IMR-90 (cell line): ENCODE measurements at regions not wholly inside any gene's neighbourhood (a gene's known extent, or its start where the extent isn't known, plus 50 kb on each side); places are given as distances from the start of the nearest gene placed in this dataset.

Experiments used
- ATAC-seq: fragments of 200-7000 bp; cut with Tn5 transposase; 2 replicates; pipeline ENCODE4 v1.9.1; 2020; ENCODE audit warnings: low read depth, mild to moderate bottlenecking, moderate library complexity
- BruUV-seq: library from RNA; stranded (reverse); fragments of 400-500 nt; replicated peaks from 2 replicates; lab custom pipeline; 2021; lab: Mats Ljungman, UMichigan
- CTCF ChIA-PET: fragments of 300-600 bp; formaldehyde crosslinking; extraction: SDS; loops from one replicate; lab custom pipeline; 2021; ENCODE audit warnings: antibody characterized with exemption; lab: Yijun Ruan, JAX
- POLR2A ChIA-PET: fragments of 300-600 bp; sonication (Branson Sonifier 250); formaldehyde crosslinking; loops from one replicate; lab custom pipeline; 2022; ENCODE audit warnings: antibody characterized with exemption; ENCODE audit not compliant: unreplicated experiment; lab: Charles Lee
- DNase-seq: peaks from one replicate; pipeline ENCODE4 v3.0.0; 2013
- H2AFZ ChIP-seq: replicated peaks from 2 replicates; pipeline ENCODE3; 2013; ENCODE audit warnings: low read length, mild to moderate bottlenecking; ENCODE audit not compliant: poor library complexity
- H2AK5ac ChIP-seq: 2 replicates; pipeline ENCODE4 v1.6.1; 2013; ENCODE audit warnings: low read depth, low read length, inconsistent platforms
- H2AK9ac ChIP-seq: replicated peaks from 2 replicates; pipeline ENCODE3; 2013; ENCODE audit warnings: mild to moderate bottlenecking, low read depth, low read length, moderate library complexity; ENCODE audit not compliant: poor library complexity
- H2BK120ac ChIP-seq: 2 replicates; pipeline ENCODE4 v1.6.1; 2013; ENCODE audit warnings: low read depth, low read length, inconsistent platforms
- H2BK15ac ChIP-seq: 3 replicates; pipeline ENCODE4 v1.6.1; 2013; ENCODE audit warnings: low read depth, low read length, inconsistent platforms
- H2BK20ac ChIP-seq: 2 replicates; pipeline ENCODE4 v1.6.1; 2013; ENCODE audit warnings: low read depth, mild to moderate bottlenecking, inconsistent platforms, low read length, moderate library complexity
- H2BK5ac ChIP-seq: 2 replicates; pipeline ENCODE4 v1.6.1; 2013; ENCODE audit warnings: mild to moderate bottlenecking, low read depth, low read length, inconsistent platforms; ENCODE audit not compliant: poor library complexity, severe bottlenecking
- H3K14ac ChIP-seq: replicated peaks from 2 replicates; pipeline ENCODE4 v1.6.1; 2013; ENCODE audit warnings: low read depth, low read length, inconsistent platforms
- H3K18ac ChIP-seq: 2 replicates; pipeline ENCODE4 v1.6.1; 2013; ENCODE audit warnings: low read depth, low read length, control low read depth
- H3K23ac ChIP-seq: 2 replicates; pipeline ENCODE4 v1.6.1; 2013; ENCODE audit warnings: low read depth, low read length, inconsistent platforms
- H3K27ac ChIP-seq: 2 replicates; pipeline ENCODE4 v1.5.1; 2013; ENCODE audit warnings: mild to moderate bottlenecking, control low read depth, low read length; ENCODE audit not compliant: insufficient read depth
- H3K27me3 ChIP-seq: 2 replicates; pipeline ENCODE4 v1.6.1; 2013; ENCODE audit warnings: low read length; ENCODE audit not compliant: control insufficient read depth, insufficient read depth
- H3K36me3 ChIP-seq: 2 replicates; pipeline ENCODE4 v1.6.1; 2013; ENCODE audit warnings: low read length, mixed read lengths; ENCODE audit not compliant: control insufficient read depth, insufficient read depth
- H3K4ac ChIP-seq: 2 replicates; pipeline ENCODE4 v1.6.1; 2013; ENCODE audit warnings: low read depth, low read length, inconsistent platforms
- H3K4me1 ChIP-seq: 2 replicates; pipeline ENCODE4 v1.6.1; 2013; ENCODE audit warnings: low read length, mixed read lengths; ENCODE audit not compliant: control insufficient read depth, insufficient read depth
- H3K4me2 ChIP-seq: 2 replicates; pipeline ENCODE4 v1.6.1; 2013; ENCODE audit warnings: low read depth, mild to moderate bottlenecking, control low read depth, low read length, moderate library complexity
- H3K4me3 ChIP-seq: 2 replicates; pipeline ENCODE4 v1.5.1; 2013; ENCODE audit warnings: low read depth, mild to moderate bottlenecking, control low read depth, low read length, moderate library complexity; ENCODE audit not compliant: insufficient read depth
- H3K56ac ChIP-seq: 2 replicates; pipeline ENCODE4 v1.6.1; 2013; ENCODE audit warnings: low read length, inconsistent platforms; ENCODE audit not compliant: insufficient read depth; ENCODE audit errors: extremely low read depth
- H3K79me1 ChIP-seq, 2 experiments: 2 replicates each; pipeline ENCODE4 v1.6.1; 2013; ENCODE audit warnings: low read length in 2 of 2, inconsistent platforms in 1 of 2, low read depth in 1 of 2
- H3K9ac ChIP-seq: 2 replicates; pipeline ENCODE4 v1.6.1; 2013; ENCODE audit warnings: low read depth, low read length, control low read depth
- H3K9me1 ChIP-seq: 2 replicates; pipeline ENCODE4 v1.6.1; 2013; ENCODE audit warnings: low read length, inconsistent platforms; ENCODE audit not compliant: insufficient read depth
- H3K9me3 ChIP-seq: 2 replicates; pipeline ENCODE4 v1.6.1; 2013; ENCODE audit warnings: low read length; ENCODE audit not compliant: control insufficient read depth, insufficient read depth
- H4K20me1 ChIP-seq: 2 replicates; pipeline ENCODE4 v1.6.1; 2013; ENCODE audit warnings: low read length, inconsistent platforms; ENCODE audit not compliant: insufficient read depth
- H4K5ac ChIP-seq: 2 replicates; pipeline ENCODE4 v1.6.1; 2013; ENCODE audit warnings: mild to moderate bottlenecking, low read depth, low read length, control low read depth
- H4K8ac ChIP-seq, 2 experiments: 2 replicates each; pipeline ENCODE4 v1.6.1; 2013; ENCODE audit warnings: low read depth in 2 of 2, low read length in 2 of 2, control low read depth in 1 of 2, inconsistent platforms in 1 of 2
- H4K91ac ChIP-seq: 2 replicates; pipeline ENCODE4 v1.6.1; 2013; ENCODE audit warnings: low read depth, low read length, inconsistent platforms; ENCODE audit not compliant: insufficient read depth
- CEBPB ChIP-seq: IDR thresholded peaks from 2 replicates; pipeline ENCODE4 v1.6.1; 2012; ENCODE audit warnings: low read depth, low read length, improper control_type of control experiment
- ELK1 ChIP-seq: fragments of 150-350 bp; IDR thresholded peaks from 2 replicates; pipeline ENCODE4 v1.6.1; 2016; ENCODE audit warnings: low read depth, mild to moderate bottlenecking, low read length, moderate library complexity, borderline replicate concordance
- FOS ChIP-seq: fragments of 150-350 bp; IDR thresholded peaks from 2 replicates; pipeline ENCODE4 v1.6.1; 2016; ENCODE audit warnings: low read depth, low read length
- MAFK ChIP-seq: IDR thresholded peaks from 2 replicates; pipeline ENCODE4 v1.6.1; 2012; ENCODE audit warnings: low read depth, low read length, improper control_type of control experiment
- MXI1 ChIP-seq: IDR thresholded peaks from 2 replicates; pipeline ENCODE4 v1.6.1; 2012; ENCODE audit warnings: low read depth, mild to moderate bottlenecking, low read length, moderate library complexity, borderline replicate concordance
- NFE2L2 ChIP-seq: fragments of 150-350 bp; IDR thresholded peaks from 2 replicates; pipeline ENCODE4 v1.6.1; 2016; ENCODE audit warnings: low read depth, mild to moderate bottlenecking, low read length
- POLR2A ChIP-seq: IDR thresholded peaks from 2 replicates; pipeline ENCODE4 v1.6.1; 2012; ENCODE audit warnings: mild to moderate bottlenecking, low read depth, low read length
- RAD21 ChIP-seq: IDR thresholded peaks from 2 replicates; pipeline ENCODE4 v1.6.1; 2012; ENCODE audit warnings: low read length, improper control_type of control experiment
- RCOR1 ChIP-seq: IDR thresholded peaks from 2 replicates; pipeline ENCODE4 v1.6.1; 2012; ENCODE audit warnings: mild to moderate bottlenecking, low read length, improper control_type of control experiment; ENCODE audit not compliant: insufficient replicate concordance
- USF2 ChIP-seq: fragments of 150-350 bp; IDR thresholded peaks from 2 replicates; pipeline ENCODE4 v1.6.1; 2017; ENCODE audit warnings: mild to moderate bottlenecking, antibody characterized with exemption, low read length, low read depth
- WGBS, 2 experiments: methylation state at CpG; one replicate each; pipeline versions ENCODE4 v1.1.5 to v1.1.7; 2013; ENCODE audit warnings: missing lambda C conversion rate in 2 of 2; ENCODE audit not compliant: insufficient read length in 1 of 2; ENCODE audit errors: extremely low coverage in 2 of 2; 5-methylcytosine and 5-hydroxymethylcytosine counted together
- dilution Hi-C: fragments of 300-500 bp; cut with HindIII; formaldehyde crosslinking; loops from one replicate; pipeline ENCODE4 v1.14.3; 2018; ENCODE audit warnings: low sequenced_read_pairs; ENCODE audit not compliant: unreplicated experiment
- in situ Hi-C: fragments of 300-500 bp; cut with MboI; formaldehyde crosslinking; loops from 3 replicates; pipeline ENCODE4 v1.14.3; 2019; ENCODE audit warnings: low sequenced_read_pairs, inconsistent platforms, mixed read lengths
- intact Hi-C: fragments of 100-400 bp; cut with micrococcal nuclease; formaldehyde crosslinking; loops from 2 replicates; pipeline ENCODE4 v1.10.0; 2022

- Histone ChIP-seq H3K23ac (no peak overlapping the region), H3K4me3 (no peak overlapping the region), H4K5ac (no peak overlapping the region), H3K9me3 (no peaks in the 10 kb centered on the region), H4K91ac (no peak overlapping the region), H3K9me1 (no peaks in the 10 kb centered on the region), H3K56ac (no peak overlapping the region), H4K20me1 (no peaks in the 10 kb centered on the region), H3K14ac (no peak overlapping the region), H3K4me2 (no peak overlapping the region), H3K36me3 (no peaks in the 10 kb centered on the region), H3K4ac (no peak overlapping the region), H3K18ac (no peak overlapping the region), H3K9ac (no peak overlapping the region), H2BK5ac (no peak overlapping the region), H2BK120ac (no peak overlapping the region), H2AFZ (no peak overlapping the region), H2BK15ac (no peak overlapping the region), H2AK5ac (no peak overlapping the region), H3K79me1 (no peaks in the 10 kb centered on the region), H4K8ac (no peak overlapping the region), H3K4me1 (peaks cover 2% of the 10 kb centered on the region; the same call in 1 of the 2 replicates), H2AK9ac (no peak overlapping the region), H3K27me3 (no peaks in the 10 kb centered on the region), H2BK20ac (no peak overlapping the region), H3K27ac (no peak overlapping the region)
- BruUV-seq, result no TSS peak
- POLR2A ChIA-PET, result no interaction called here
- CTCF ChIA-PET, result no interaction called here
- no peak for TF ChIP-seq USF2
- TF ChIP-seq MXI1, result no peak
- TF ChIP-seq RAD21, result no peak
- TF ChIP-seq CEBPB, result no peak
- no peak for TF ChIP-seq RCOR1
- no peak for TF ChIP-seq MAFK
- no peak for TF ChIP-seq ELK1
- no peak for TF ChIP-seq NFE2L2
- no peak for TF ChIP-seq POLR2A
- TF ChIP-seq FOS, result no peak
- in situ Hi-C loops, result no loop called here
- no peak for ATAC-seq
- dilution Hi-C loops, result no loop called here
- no peak for DNase-seq
- WGBS, 2 experiments, result 36% methylated on average over 1 of the region's 1 CpG; no CpG with 5 or more reads in 1 of the 2 experiments
- intact Hi-C loops, result no loop called here
Measured at GRCh38 chr4:173912384-173912783, 371.1 kb downstream of the FBXO8 start.
